Vagina (tissue), 2 donors: ENCODE measurements at regions not wholly inside any gene's neighbourhood (a gene's known extent, or its start where the extent isn't known, plus 50 kb on each side); places are given as distances from the start of the nearest gene placed in this dataset.

Experiments
- DNase-seq, 2 donors: peaks; one replicate each; pipeline ENCODE4 v3.0.0-alpha.2; 2017; ENCODE audit errors: extremely low spot score in 2 of 2
- H3K27ac ChIP-seq: fragments of 200-600 bp; sonication (generic); one replicate; pipeline ENCODE4 v1.5.1; 2019
- H3K27me3 ChIP-seq: fragments of 200-600 bp; sonication (generic); one replicate; pipeline ENCODE4 v1.5.1; 2019
- H3K36me3 ChIP-seq, 2 donors: fragments of 200-600 bp; sonication (generic); one replicate each; pipeline ENCODE4 v1.5.1; 2017 to 2019
- H3K4me1 ChIP-seq: fragments of 200-600 bp; sonication (generic); one replicate; pipeline ENCODE4 v1.5.1; 2019
- H3K4me3 ChIP-seq, 2 donors: fragments of 200-600 bp; sonication (generic); 1 replicate in 1 of 2; 2 replicates in 1 of 2; pipeline ENCODE4 v1.5.1; 2016 to 2019
- H3K9me3 ChIP-seq: fragments of 200-600 bp; sonication (generic); one replicate; pipeline ENCODE4 v1.5.1; 2019
- POLR2A ChIP-seq, 2 donors: fragments of 450-650 bp; IDR thresholded peaks; one replicate each; pipeline ENCODE4 v1.6.1; 2017; ENCODE audit warnings: antibody characterized with exemption in 2 of 2, mild to moderate bottlenecking in 2 of 2, moderate library complexity in 2 of 2
- POLR2AphosphoS5 ChIP-seq, 2 donors: sonication (generic); formaldehyde crosslinking; IDR thresholded peaks; one replicate each; pipeline ENCODE4 v1.9.0; 2017; ENCODE audit warnings: antibody characterized with exemption in 2 of 2, mild to moderate bottlenecking in 2 of 2, low read depth in 1 of 2; ENCODE audit not compliant: insufficient read depth in 1 of 2
- intact Hi-C: fragments of 100-400 bp; cut with DNase I; formaldehyde crosslinking; loops from one replicate; pipeline ENCODE4 v1.15.1; 2023
- TF ChIP-seq, protein P1 (sequence below), 3 experiments: fragments of 450-650 bp in 2 of 3; fragments of 200-600 bp in 1 of 3; sonication (generic) in 1 of 3; IDR thresholded peaks; one replicate each; pipeline ENCODE4 v1.5.1; 2017 to 2019; ENCODE audit warnings: antibody characterized with exemption in 3 of 3, mild to moderate bottlenecking in 2 of 3, moderate library complexity in 2 of 3

GRCh38 chr10:110393866-110394265, 89.1 kb upstream of the SMNDC1 start:
- Histone ChIP-seq H3K27ac (no peak overlapping the region), H3K4me1 (peaks cover 46% of the 10 kb centered on the region), H3K27me3 (no peaks in the 10 kb centered on the region), H3K36me3 (no peaks in the 10 kb centered on the region), H3K9me3 (no peaks in the 10 kb centered on the region), H3K4me3 (no peak overlapping the region)
- TF ChIP-seq, protein P1, sequence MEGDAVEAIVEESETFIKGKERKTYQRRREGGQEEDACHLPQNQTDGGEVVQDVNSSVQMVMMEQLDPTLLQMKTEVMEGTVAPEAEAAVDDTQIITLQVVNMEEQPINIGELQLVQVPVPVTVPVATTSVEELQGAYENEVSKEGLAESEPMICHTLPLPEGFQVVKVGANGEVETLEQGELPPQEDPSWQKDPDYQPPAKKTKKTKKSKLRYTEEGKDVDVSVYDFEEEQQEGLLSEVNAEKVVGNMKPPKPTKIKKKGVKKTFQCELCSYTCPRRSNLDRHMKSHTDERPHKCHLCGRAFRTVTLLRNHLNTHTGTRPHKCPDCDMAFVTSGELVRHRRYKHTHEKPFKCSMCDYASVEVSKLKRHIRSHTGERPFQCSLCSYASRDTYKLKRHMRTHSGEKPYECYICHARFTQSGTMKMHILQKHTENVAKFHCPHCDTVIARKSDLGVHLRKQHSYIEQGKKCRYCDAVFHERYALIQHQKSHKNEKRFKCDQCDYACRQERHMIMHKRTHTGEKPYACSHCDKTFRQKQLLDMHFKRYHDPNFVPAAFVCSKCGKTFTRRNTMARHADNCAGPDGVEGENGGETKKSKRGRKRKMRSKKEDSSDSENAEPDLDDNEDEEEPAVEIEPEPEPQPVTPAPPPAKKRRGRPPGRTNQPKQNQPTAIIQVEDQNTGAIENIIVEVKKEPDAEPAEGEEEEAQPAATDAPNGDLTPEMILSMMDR (IDR thresholded peaks at IDR 0.05), result no peak
- TF ChIP-seq POLR2A (IDR thresholded peaks at IDR 0.05) (no peak), POLR2AphosphoS5 (IDR thresholded peaks at IDR 0.05; ENCODE audit: insufficient read depth in 1 of 2, low read depth in 1 of 2) (no peak)
- intact Hi-C loops, result no loop called here
- DNase-seq, result no peak

GRCh38 chr10:110394296-110394695, 89.6 kb upstream of the SMNDC1 start:
- peaks cover 50% of the 10 kb centered on the region for H3K4me1 ChIP-seq
- intact Hi-C loops, result no loop called here
- TF ChIP-seq POLR2A (IDR thresholded peaks at IDR 0.05), result no peak
- TF ChIP-seq POLR2AphosphoS5 (IDR thresholded peaks at IDR 0.05; ENCODE audit: insufficient read depth in 1 of 2, low read depth in 1 of 2), result no peak
- TF ChIP-seq, protein P1 (IDR thresholded peaks at IDR 0.05), result no peak
- no peak overlapping the region for H3K27ac ChIP-seq
- H3K36me3 ChIP-seq, result no peaks in the 10 kb centered on the region
- H3K4me3 ChIP-seq, result no peak overlapping the region
- no peaks in the 10 kb centered on the region for H3K9me3 ChIP-seq
- no peak for DNase-seq
- H3K27me3 ChIP-seq, result no peaks in the 10 kb centered on the region

DNA sequence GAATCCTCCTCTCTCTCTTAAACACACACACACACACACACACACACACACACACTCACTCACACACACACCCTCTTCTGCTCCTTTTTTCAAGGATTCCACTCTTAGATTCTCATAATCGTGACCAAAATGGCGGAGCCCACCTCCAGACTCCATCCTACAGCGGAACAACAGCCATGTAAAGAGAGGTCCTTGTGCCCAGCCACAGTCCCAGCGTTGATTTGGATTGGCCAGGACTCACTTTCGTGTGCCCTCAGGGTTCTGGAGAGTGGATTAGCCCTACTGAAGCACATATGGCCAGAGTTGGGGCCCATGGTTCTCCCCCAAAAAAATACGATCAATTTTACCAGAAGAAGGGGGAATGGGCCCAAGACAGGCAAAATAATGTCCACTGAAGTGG, 90.2 kb upstream of the SMNDC1 start:
- peak overlapping the region; percentile 44 for H3K27ac ChIP-seq
- intact Hi-C loops, result no loop called here
- no peak for TF ChIP-seq POLR2A (IDR thresholded peaks at IDR 0.05)
- no peak for TF ChIP-seq POLR2AphosphoS5 (IDR thresholded peaks at IDR 0.05; ENCODE audit: insufficient read depth in 1 of 2, low read depth in 1 of 2)
- TF ChIP-seq, protein P1 (IDR thresholded peaks at IDR 0.05), result no peak
- peaks cover 56% of the 10 kb centered on the region for H3K4me1 ChIP-seq
- no peak overlapping the region for H3K4me3 ChIP-seq
- H3K36me3 ChIP-seq, result no peaks in the 10 kb centered on the region
- H3K27me3 ChIP-seq, result no peaks in the 10 kb centered on the region
- no peak for DNase-seq
- H3K9me3 ChIP-seq, result no peaks in the 10 kb centered on the region

GRCh38 chr10:110395350-110396283, 90.9 kb upstream of the SMNDC1 start:
- no peaks in the 10 kb centered on the region for H3K36me3 ChIP-seq
- peak overlapping the region; percentile 44 for H3K27ac ChIP-seq
- no peak for TF ChIP-seq POLR2A (IDR thresholded peaks at IDR 0.05)
- peak in 1 of 2 donors; percentile 64 for TF ChIP-seq POLR2AphosphoS5 (IDR thresholded peaks at IDR 0.05; ENCODE audit: insufficient read depth in 1 of 2, low read depth in 1 of 2)
- TF ChIP-seq, protein P1 (IDR thresholded peaks at IDR 0.05), result no peak
- no peak for DNase-seq
- no peak overlapping the region for H3K4me3 ChIP-seq
- intact Hi-C loops, result no loop called here
- H3K27me3 ChIP-seq, result no peaks in the 10 kb centered on the region
- peaks cover 62% of the 10 kb centered on the region for H3K4me1 ChIP-seq
- H3K9me3 ChIP-seq, result no peaks in the 10 kb centered on the region

- intact Hi-C loops, result no loop called here
- Histone ChIP-seq H3K9me3 (no peaks in the 10 kb centered on the region), H3K27me3 (no peaks in the 10 kb centered on the region), H3K4me1 (peaks cover 62% of the 10 kb centered on the region), H3K4me3 (no peak overlapping the region), H3K36me3 (no peaks in the 10 kb centered on the region), H3K27ac (peak overlapping the region; percentile 44)
- TF ChIP-seq POLR2A (IDR thresholded peaks at IDR 0.05), result no peak
- TF ChIP-seq POLR2AphosphoS5 (IDR thresholded peaks at IDR 0.05; ENCODE audit: insufficient read depth in 1 of 2, low read depth in 1 of 2), result no peak
- TF ChIP-seq, protein P1 (IDR thresholded peaks at IDR 0.05), result no peak
- no peak for DNase-seq
Measured at GRCh38 chr10:110396284-110396651, 91.5 kb upstream of the SMNDC1 start.
